ENCODE measurements at regions not wholly inside any gene's neighbourhood (a gene's known extent, or its start where the extent isn't known, plus 50 kb on each side); places are given as distances from the start of the nearest gene placed in this dataset.

GRCh38 chr18:60981682-60982328 is 351.4 kb upstream of the CDH20 start:
- no peak for TF ChIP-seq CTCF (conservative IDR thresholded peaks at IDR 0.05; ENCODE audit: low read length)
- H3K4me3 ChIP-seq (ENCODE audit: low read length), result no peak overlapping the region
- no peak for DNase-seq (ENCODE audit: low read depth)

GRCh38 chr18:60982329-60982695 is 350.9 kb upstream of the CDH20 start:
- DNase-seq (ENCODE audit: low read depth), result no peak
- no peak for TF ChIP-seq CTCF (conservative IDR thresholded peaks at IDR 0.05; ENCODE audit: low read length)
- no peak overlapping the region for H3K4me3 ChIP-seq (ENCODE audit: low read length)

- no peak for TF ChIP-seq CTCF (conservative IDR thresholded peaks at IDR 0.05; ENCODE audit: low read length)
- DNase-seq (ENCODE audit: low read depth), result no peak
- no peak overlapping the region for H3K4me3 ChIP-seq (ENCODE audit: low read length)
Measured at GRCh38 chr18:60982928-60983327, 350.3 kb upstream of the CDH20 start.

- DNase-seq (ENCODE audit: low read depth), result peak; percentile 66
- no peak overlapping the region for H3K4me3 ChIP-seq (ENCODE audit: low read length)
- TF ChIP-seq CTCF (conservative IDR thresholded peaks at IDR 0.05; ENCODE audit: low read length), result no peak
Measured at GRCh38 chr18:60984510-60984909, 348.7 kb upstream of the CDH20 start.

GRCh38 chr18:60987963-60988362 is 345.3 kb upstream of the CDH20 start:
- DNase-seq (ENCODE audit: low read depth), result no peak
- TF ChIP-seq CTCF (conservative IDR thresholded peaks at IDR 0.05; ENCODE audit: low read length), result no peak
- H3K4me3 ChIP-seq (ENCODE audit: low read length), result no peak overlapping the region

GRCh38 chr18:60996326-60996725 is 336.9 kb upstream of the CDH20 start:
- TF ChIP-seq CTCF (conservative IDR thresholded peaks at IDR 0.05; ENCODE audit: low read length), result no peak
- no peak for DNase-seq (ENCODE audit: low read depth)
- no peak overlapping the region for H3K4me3 ChIP-seq (ENCODE audit: low read length)

- DNase-seq (ENCODE audit: low read depth), result no peak
- no peak overlapping the region for H3K4me3 ChIP-seq (ENCODE audit: low read length)
- TF ChIP-seq CTCF (conservative IDR thresholded peaks at IDR 0.05; ENCODE audit: low read length), result no peak
Measured at GRCh38 chr18:60996822-60997221, 336.4 kb upstream of the CDH20 start.
